GM19395 (cell line): ENCODE measurements at regions not wholly inside any gene's neighbourhood (a gene's known extent, or its start where the extent isn't known, plus 50 kb on each side); places are given as distances from the start of the nearest gene placed in this dataset.

ENCODE experiments used
- ATAC-seq: cut with Tn5 transposase; IDR thresholded peaks from one replicate; pipeline ENCODE4 v1.9.1; 2021; ENCODE audit warnings: mild to moderate bottlenecking, moderate library complexity; ENCODE audit not compliant: unreplicated experiment

- no peak for ATAC-seq
Observed at GRCh38 chr1:239221656-239222055, 164.7 kb upstream of the CHRM3 start.

GRCh38 chr1:239219679-239220078 is 166.7 kb upstream of the CHRM3 start:
- no peak for ATAC-seq

GRCh38 chr1:239218301-239218700 is 168.1 kb upstream of the CHRM3 start:
- ATAC-seq: no peak

- ATAC-seq: no peak
Observed at GRCh38 chr1:239212811-239213220, 173.6 kb upstream of the CHRM3 start.

GRCh38 chr1:239209591-239209990 is 176.8 kb upstream of the CHRM3 start:
- no peak for ATAC-seq

- ATAC-seq: no peak
Observed at GRCh38 chr1:239204401-239204800, 182.0 kb upstream of the CHRM3 start.

GRCh38 chr1:239197871-239198270 is 188.5 kb upstream of the CHRM3 start:
- ATAC-seq: no peak

- ATAC-seq: no peak
Observed at GRCh38 chr1:239189998-239190512, 196.3 kb upstream of the CHRM3 start.

GRCh38 chr1:239186487-239186886 is 199.9 kb upstream of the CHRM3 start:
- no peak for ATAC-seq

GRCh38 chr1:239185245-239185619 is 201.1 kb upstream of the CHRM3 start:
- no peak for ATAC-seq

GRCh38 chr1:239184561-239185244 is 201.7 kb upstream of the CHRM3 start:
- no peak for ATAC-seq

- no peak for ATAC-seq
Observed at GRCh38 chr1:239178961-239179360, 207.4 kb upstream of the CHRM3 start.

GRCh38 chr1:239174880-239175279 is 211.5 kb upstream of the CHRM3 start:
- ATAC-seq: no peak

GRCh38 chr1:239170828-239171227 is 215.5 kb upstream of the CHRM3 start:
- ATAC-seq: no peak

- no peak for ATAC-seq
Observed at GRCh38 chr1:239169276-239169675, 217.1 kb upstream of the CHRM3 start.

GRCh38 chr1:239164451-239165180 is 221.8 kb upstream of the CHRM3 start:
- ATAC-seq: no peak

- ATAC-seq: no peak
Observed at GRCh38 chr1:239155466-239156091, 230.8 kb upstream of the CHRM3 start.

- no peak for ATAC-seq
Observed at GRCh38 chr1:239151937-239152336, 234.4 kb upstream of the CHRM3 start.

- no peak for ATAC-seq
Observed at GRCh38 chr1:239140968-239141367, 245.4 kb upstream of the CHRM3 start.

GRCh38 chr1:239139801-239140200 is 246.6 kb upstream of the CHRM3 start:
- ATAC-seq: no peak

GRCh38 chr1:239128541-239128940 is 257.8 kb upstream of the CHRM3 start:
- ATAC-seq: no peak

GRCh38 chr1:239126884-239127283 is 259.5 kb upstream of the CHRM3 start:
- no peak for ATAC-seq
